RWPE2 (cell line): ENCODE measurements at regions not wholly inside any gene's neighbourhood (a gene's known extent, or its start where the extent isn't known, plus 50 kb on each side); places are given as distances from the start of the nearest gene placed in this dataset.
"Not testable (repeated sequence)": the region's sequence is repeated elsewhere in the genome, so short reads cannot be mapped to it uniquely, and the experiment has no call there.

Source experiments
- ATAC-seq: fragments of 200-7000 bp; cut with Tn5 transposase; 3 replicates; pipeline ENCODE4 v1.9.1; 2021; ENCODE audit warnings: low read depth
- DNase-seq: peaks from one replicate; pipeline ENCODE4 v3.0.0-alpha.2; 2020; ENCODE audit warnings: low spot score
- H3K27ac ChIP-seq: fragments of 450-650 bp; 2 replicates; pipeline ENCODE4 v1.5.1; 2017; ENCODE audit warnings: mild to moderate bottlenecking; ENCODE audit not compliant: poor library complexity, severe bottlenecking
- H3K27me3 ChIP-seq: fragments of 250-450 bp; sonication (Bioruptor Pico); 2 replicates; pipeline ENCODE4 v1.5.1; 2021; ENCODE audit warnings: mild to moderate bottlenecking, moderate library complexity; ENCODE audit not compliant: insufficient read depth, poor library complexity, severe bottlenecking
- H3K36me3 ChIP-seq: fragments of 250-450 bp; sonication (Bioruptor Pico); 2 replicates; pipeline ENCODE4 v1.5.1; 2020; ENCODE audit warnings: low read depth, mild to moderate bottlenecking, moderate library complexity
- H3K4me1 ChIP-seq: fragments of 250-450 bp; sonication (Bioruptor Pico); 2 replicates; pipeline ENCODE4 v1.5.1; 2021; ENCODE audit warnings: mild to moderate bottlenecking, moderate library complexity; ENCODE audit not compliant: insufficient read depth, poor library complexity, severe bottlenecking
- H3K4me3 ChIP-seq: fragments of 250-450 bp; sonication (Bioruptor Pico); 2 replicates; pipeline ENCODE4 v1.5.1; 2021; ENCODE audit warnings: mild to moderate bottlenecking, moderate library complexity; ENCODE audit not compliant: severe bottlenecking
- H3K9me3 ChIP-seq: fragments of 250-450 bp; sonication (Bioruptor Pico); 2 replicates; pipeline ENCODE4 v1.5.1; 2021; ENCODE audit warnings: mild to moderate bottlenecking, moderate library complexity; ENCODE audit not compliant: severe bottlenecking
- TF ChIP-seq, protein P1 (sequence below): fragments of 450-650 bp; IDR thresholded peaks from one replicate; pipeline ENCODE4 v1.5.1; 2017; ENCODE audit warnings: mild to moderate bottlenecking, moderate library complexity; ENCODE audit not compliant: poor library complexity, severe bottlenecking

GRCh38 chr14:76293221-76293620 lies 82.7 kb upstream of the ESRRB start:
- DNase-seq (no peak), ATAC-seq (no peak)
- TF ChIP-seq, protein P1, sequence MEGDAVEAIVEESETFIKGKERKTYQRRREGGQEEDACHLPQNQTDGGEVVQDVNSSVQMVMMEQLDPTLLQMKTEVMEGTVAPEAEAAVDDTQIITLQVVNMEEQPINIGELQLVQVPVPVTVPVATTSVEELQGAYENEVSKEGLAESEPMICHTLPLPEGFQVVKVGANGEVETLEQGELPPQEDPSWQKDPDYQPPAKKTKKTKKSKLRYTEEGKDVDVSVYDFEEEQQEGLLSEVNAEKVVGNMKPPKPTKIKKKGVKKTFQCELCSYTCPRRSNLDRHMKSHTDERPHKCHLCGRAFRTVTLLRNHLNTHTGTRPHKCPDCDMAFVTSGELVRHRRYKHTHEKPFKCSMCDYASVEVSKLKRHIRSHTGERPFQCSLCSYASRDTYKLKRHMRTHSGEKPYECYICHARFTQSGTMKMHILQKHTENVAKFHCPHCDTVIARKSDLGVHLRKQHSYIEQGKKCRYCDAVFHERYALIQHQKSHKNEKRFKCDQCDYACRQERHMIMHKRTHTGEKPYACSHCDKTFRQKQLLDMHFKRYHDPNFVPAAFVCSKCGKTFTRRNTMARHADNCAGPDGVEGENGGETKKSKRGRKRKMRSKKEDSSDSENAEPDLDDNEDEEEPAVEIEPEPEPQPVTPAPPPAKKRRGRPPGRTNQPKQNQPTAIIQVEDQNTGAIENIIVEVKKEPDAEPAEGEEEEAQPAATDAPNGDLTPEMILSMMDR = no peak
- Histone ChIP-seq H3K27me3 (peaks cover 22% of the 10 kb centered on the region), H3K27ac (no peak overlapping the region), H3K4me1 (no peaks in the 10 kb centered on the region), H3K4me3 (no peak overlapping the region), H3K9me3 (no peaks in the 10 kb centered on the region), H3K36me3 (no peaks in the 10 kb centered on the region)

DNA sequence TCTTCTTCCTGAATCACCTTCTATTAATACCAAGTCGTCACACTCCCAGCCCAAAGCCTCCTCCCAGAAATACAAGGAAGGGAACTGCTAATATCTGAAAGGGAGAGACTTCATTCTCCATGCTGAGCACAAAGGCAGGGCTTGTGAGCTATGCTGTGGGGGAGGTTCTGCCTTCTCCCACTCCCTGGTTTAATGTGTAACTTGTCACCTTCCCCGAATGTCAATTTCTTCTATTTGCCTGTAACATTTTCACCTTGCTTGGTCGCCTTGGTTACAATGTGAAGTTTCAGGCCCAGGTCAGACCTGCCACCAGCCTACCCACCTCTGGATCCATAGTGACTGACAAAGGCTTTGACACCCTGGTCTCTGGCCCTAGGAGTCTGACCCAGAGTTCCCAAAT lies 82.0 kb upstream of the ESRRB start:
- H3K4me3 ChIP-seq = no peak overlapping the region
- H3K36me3 ChIP-seq = no peaks in the 10 kb centered on the region
- ATAC-seq (no peak), DNase-seq (no peak)
- H3K27me3 ChIP-seq = peaks cover 29% of the 10 kb centered on the region
- H3K27ac ChIP-seq = no peak overlapping the region
- H3K9me3 ChIP-seq = no peaks in the 10 kb centered on the region
- TF ChIP-seq, protein P1 = no peak
- H3K4me1 ChIP-seq = no peaks in the 10 kb centered on the region

- Histone ChIP-seq H3K4me1 (no peaks in the 10 kb centered on the region), H3K9me3 (no peaks in the 10 kb centered on the region), H3K27me3 (peaks cover 31% of the 10 kb centered on the region), H3K4me3 (no peak overlapping the region), H3K27ac (no peak overlapping the region), H3K36me3 (no peaks in the 10 kb centered on the region)
- ATAC-seq (no peak), DNase-seq (no peak)
- TF ChIP-seq, protein P1 = no peak
Observed at GRCh38 chr14:76294876-76295275, 81.1 kb upstream of the ESRRB start.

- DNase-seq (no peak), ATAC-seq (no peak)
- peaks cover 31% of the 10 kb centered on the region for H3K27me3 ChIP-seq
- H3K9me3 ChIP-seq = no peaks in the 10 kb centered on the region
- no peak overlapping the region for H3K4me3 ChIP-seq
- H3K36me3 ChIP-seq = no peaks in the 10 kb centered on the region
- H3K27ac ChIP-seq = no peak overlapping the region
- H3K4me1 ChIP-seq = no peaks in the 10 kb centered on the region
- TF ChIP-seq, protein P1 = no peak
Observed at GRCh38 chr14:76298896-76299295, 77.0 kb upstream of the ESRRB start.

DNA sequence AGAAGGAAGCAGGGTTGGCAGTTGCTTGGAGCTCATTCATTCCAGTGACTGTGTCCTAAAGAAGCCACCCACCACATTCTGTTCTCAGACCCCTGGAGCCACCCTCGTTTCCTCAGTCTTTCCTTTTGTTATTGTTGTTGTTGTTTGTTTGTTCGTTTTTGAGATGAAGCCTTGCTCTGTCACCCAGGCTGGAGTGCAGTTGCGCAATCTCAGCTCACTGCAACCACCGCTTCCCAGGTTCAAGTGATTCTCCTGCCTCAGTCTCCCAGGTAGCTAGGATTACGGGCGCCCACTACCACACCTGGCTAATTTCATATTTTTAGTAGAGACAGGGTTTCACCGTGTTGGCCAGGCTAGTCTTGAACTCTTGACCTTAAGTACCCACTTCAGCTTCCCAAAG lies 72.7 kb upstream of the ESRRB start:
- DNase-seq, ATAC-seq: not testable (repeated sequence)

More for the DNA sequence above, 72.7 kb upstream of the ESRRB start:
- H3K9me3 ChIP-seq, H3K27me3 ChIP-seq, H3K36me3 ChIP-seq, H3K4me1 ChIP-seq, H3K27ac ChIP-seq, H3K4me3 ChIP-seq: not testable (repeated sequence)
